Pulmonary artery endothelial cell (primary cell): ENCODE measurements at regions not wholly inside any gene's neighbourhood (a gene's known extent, or its start where the extent isn't known, plus 50 kb on each side); places are given as distances from the start of the nearest gene placed in this dataset.
"Not testable (repeated sequence)": the region's sequence is repeated elsewhere in the genome, so short reads cannot be mapped to it uniquely, and the experiment has no call there.

Experiments
- DNase-seq: peaks from one replicate; pipeline ENCODE4 v3.0.0-alpha.2; 2011; ENCODE audit warnings: low read depth, low spot score

GRCh38 chr1:29550119-29550841 is 314.0 kb downstream of the PTPRU start:
- no peak for DNase-seq

GRCh38 chr1:29549728-29550118 is 313.4 kb downstream of the PTPRU start:
- not testable (repeated sequence) for DNase-seq

GRCh38 chr1:29549001-29549400 is 312.7 kb downstream of the PTPRU start:
- DNase-seq, result no peak

GRCh38 chr1:29548091-29548490 is 311.8 kb downstream of the PTPRU start:
- DNase-seq, result no peak

GRCh38 chr1:29547300-29547699 is 311.0 kb downstream of the PTPRU start:
- DNase-seq, result no peak

GRCh38 chr1:29546496-29546895 is 310.2 kb downstream of the PTPRU start:
- no peak for DNase-seq

- no peak for DNase-seq
Measured at GRCh38 chr1:29544406-29544805, 308.1 kb downstream of the PTPRU start.

GRCh38 chr1:29543586-29543985 is 307.3 kb downstream of the PTPRU start:
- DNase-seq, result no peak

GRCh38 chr1:29542548-29542947 is 306.2 kb downstream of the PTPRU start:
- no peak for DNase-seq

- no peak for DNase-seq
Measured at GRCh38 chr1:29541631-29542030, 305.3 kb downstream of the PTPRU start.

- no peak for DNase-seq
Measured at GRCh38 chr1:29540801-29541357, 304.6 kb downstream of the PTPRU start.

GRCh38 chr1:29539971-29540370 is 303.6 kb downstream of the PTPRU start:
- DNase-seq, result no peak

GRCh38 chr1:29538586-29538985 is 302.3 kb downstream of the PTPRU start:
- no peak for DNase-seq

- DNase-seq, result no peak
Measured at GRCh38 chr1:29532751-29533150, 296.4 kb downstream of the PTPRU start.

GRCh38 chr1:29532285-29532684 is 296.0 kb downstream of the PTPRU start:
- no peak for DNase-seq

- DNase-seq, result no peak
Measured at GRCh38 chr1:29531596-29531995, 295.3 kb downstream of the PTPRU start.

GRCh38 chr1:29529677-29530278 is 293.5 kb downstream of the PTPRU start:
- DNase-seq, result no peak

- no peak for DNase-seq
Measured at GRCh38 chr1:29527314-29528004, 291.1 kb downstream of the PTPRU start.

GRCh38 chr1:29525941-29526340 is 289.6 kb downstream of the PTPRU start:
- no peak for DNase-seq

- no peak for DNase-seq
Measured at GRCh38 chr1:29524285-29525065, 288.2 kb downstream of the PTPRU start.

GRCh38 chr1:29523576-29523975 is 287.3 kb downstream of the PTPRU start:
- no peak for DNase-seq

- no peak for DNase-seq
Measured at GRCh38 chr1:29523136-29523535, 286.8 kb downstream of the PTPRU start.
